OCI-LY3 (cell line): ENCODE measurements at regions not wholly inside any gene's neighbourhood (a gene's known extent, or its start where the extent isn't known, plus 50 kb on each side); places are given as distances from the start of the nearest gene placed in this dataset.
"Not testable (repeated sequence)": the region's sequence is repeated elsewhere in the genome, so short reads cannot be mapped to it uniquely, and the experiment has no call there.

Experiments
- H2AFZ ChIP-seq: fragments of 200-600, 300-600 bp; shearing (Covaris generic); 2 replicates; pipeline ENCODE4 v1.6.0; 2014; ENCODE audit warnings: antibody characterized with exemption, low read depth, low read length
- H3K27ac ChIP-seq: fragments of 200-600, 300-600 bp; sonication (generic); 2 replicates; pipeline ENCODE4 v1.5.1; 2014; ENCODE audit warnings: mild to moderate bottlenecking, low read length, moderate library complexity, mixed read lengths
- H3K27me3 ChIP-seq: fragments of 200-600, 300-600 bp; sonication (generic); 2 replicates; pipeline ENCODE4 v1.6.1; 2014; ENCODE audit warnings: low read depth, low read length, mixed read lengths
- H3K36me3 ChIP-seq: fragments of 200-600, 300-600 bp; sonication (generic); replicated peaks from 2 replicates; pipeline ENCODE3; 2014; ENCODE audit warnings: low read depth, low read length, mixed read lengths
- H3K4me1 ChIP-seq: fragments of 300-600, 200-600 bp; sonication (generic); 2 replicates; pipeline ENCODE4 v1.6.1; 2014; ENCODE audit warnings: low read length, mixed read lengths
- H3K4me2 ChIP-seq: fragments of 200-600, 300-600 bp; sonication (generic); 2 replicates; pipeline ENCODE4 v1.6.1; 2014; ENCODE audit warnings: low read length, mixed read lengths
- H3K4me3 ChIP-seq: fragments of 300-600, 200-600 bp; sonication (generic); 2 replicates; pipeline ENCODE4 v1.5.1; 2014; ENCODE audit warnings: antibody characterized with exemption, mild to moderate bottlenecking, low read length, moderate library complexity
- H3K79me2 ChIP-seq: fragments of 300-600, 200-600 bp; shearing (Covaris generic); 2 replicates; pipeline ENCODE4 v1.6.1; 2014; ENCODE audit warnings: mild to moderate bottlenecking, low read length, mixed read lengths
- H3K9ac ChIP-seq: fragments of 300-600, 200-600 bp; shearing (Covaris generic); 2 replicates; pipeline ENCODE4 v1.6.0; 2014; ENCODE audit warnings: mild to moderate bottlenecking, low read length, moderate library complexity
- H3K9me3 ChIP-seq: fragments of 200-600, 300-600 bp; shearing (Covaris generic); 2 replicates; pipeline ENCODE4 v1.6.1; 2014; ENCODE audit warnings: low read length, mixed read lengths; ENCODE audit not compliant: insufficient read depth
- H4K20me1 ChIP-seq: fragments of 200-600, 300-600 bp; sonication (generic); 2 replicates; pipeline ENCODE4 v1.6.1; 2016; ENCODE audit warnings: low read length, mixed read lengths; ENCODE audit not compliant: insufficient read depth
- EZH2phosphoT487 ChIP-seq: fragments of 200-600 bp; shearing (Covaris generic); IDR thresholded peaks from 2 replicates; pipeline ENCODE4 v1.6.1; 2018; ENCODE audit warnings: antibody characterized with exemption, mixed run types, low read depth
- TF ChIP-seq, protein P1 (sequence below): fragments of 200-600, 300-600 bp; sonication (generic); IDR thresholded peaks from 2 replicates; pipeline ENCODE4 v1.5.1; 2014; ENCODE audit warnings: antibody characterized with exemption, low read length, low read depth

- H3K4me3 ChIP-seq, result no peak overlapping the region
- H4K20me1 ChIP-seq, result no peaks in the 10 kb centered on the region
- no peak overlapping the region for H3K27ac ChIP-seq
- H3K36me3 ChIP-seq, result no peaks in the 10 kb centered on the region
- no peaks in the 10 kb centered on the region for H3K9me3 ChIP-seq
- H3K27me3 ChIP-seq, result no peaks in the 10 kb centered on the region
- H3K9ac ChIP-seq, result no peak overlapping the region
- no peaks in the 10 kb centered on the region for H3K79me2 ChIP-seq
- no peak overlapping the region for H2AFZ ChIP-seq
- no peak for TF ChIP-seq EZH2phosphoT487
- TF ChIP-seq, protein P1, sequence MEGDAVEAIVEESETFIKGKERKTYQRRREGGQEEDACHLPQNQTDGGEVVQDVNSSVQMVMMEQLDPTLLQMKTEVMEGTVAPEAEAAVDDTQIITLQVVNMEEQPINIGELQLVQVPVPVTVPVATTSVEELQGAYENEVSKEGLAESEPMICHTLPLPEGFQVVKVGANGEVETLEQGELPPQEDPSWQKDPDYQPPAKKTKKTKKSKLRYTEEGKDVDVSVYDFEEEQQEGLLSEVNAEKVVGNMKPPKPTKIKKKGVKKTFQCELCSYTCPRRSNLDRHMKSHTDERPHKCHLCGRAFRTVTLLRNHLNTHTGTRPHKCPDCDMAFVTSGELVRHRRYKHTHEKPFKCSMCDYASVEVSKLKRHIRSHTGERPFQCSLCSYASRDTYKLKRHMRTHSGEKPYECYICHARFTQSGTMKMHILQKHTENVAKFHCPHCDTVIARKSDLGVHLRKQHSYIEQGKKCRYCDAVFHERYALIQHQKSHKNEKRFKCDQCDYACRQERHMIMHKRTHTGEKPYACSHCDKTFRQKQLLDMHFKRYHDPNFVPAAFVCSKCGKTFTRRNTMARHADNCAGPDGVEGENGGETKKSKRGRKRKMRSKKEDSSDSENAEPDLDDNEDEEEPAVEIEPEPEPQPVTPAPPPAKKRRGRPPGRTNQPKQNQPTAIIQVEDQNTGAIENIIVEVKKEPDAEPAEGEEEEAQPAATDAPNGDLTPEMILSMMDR, result no peak
- peaks cover 17% of the 10 kb centered on the region for H3K4me1 ChIP-seq
- no peak overlapping the region for H3K4me2 ChIP-seq
Observed at GRCh38 chr12:89200217-89200616, 152.1 kb downstream of the DUSP6 start.

DNA sequence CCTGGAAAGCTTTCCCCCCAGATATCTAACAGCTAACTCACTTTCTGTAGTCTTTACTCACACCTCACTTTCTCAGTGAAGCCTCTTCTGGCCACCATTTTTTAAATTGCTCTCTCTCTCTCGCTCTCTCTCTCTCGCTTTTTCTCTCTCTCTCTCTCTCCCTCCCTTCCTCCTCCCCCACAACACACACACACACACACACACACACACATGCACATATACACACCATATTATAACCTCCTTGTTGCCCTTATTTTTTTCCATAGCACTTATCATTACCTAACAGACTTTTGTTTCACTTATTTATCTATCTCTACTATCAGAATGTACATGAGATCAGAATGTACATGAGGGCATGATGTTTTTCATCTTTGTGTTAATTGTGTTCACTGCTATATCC, 156.8 kb downstream of the DUSP6 start:
- no peak overlapping the region for H3K9ac ChIP-seq
- peaks cover 16% of the 10 kb centered on the region for H3K4me1 ChIP-seq
- H4K20me1 ChIP-seq, result no peaks in the 10 kb centered on the region
- TF ChIP-seq EZH2phosphoT487, result no peak
- TF ChIP-seq, protein P1, result no peak
- H3K4me2 ChIP-seq, result no peak overlapping the region
- no peak overlapping the region for H3K27ac ChIP-seq
- no peak overlapping the region for H2AFZ ChIP-seq
- no peaks in the 10 kb centered on the region for H3K36me3 ChIP-seq
- H3K9me3 ChIP-seq, result no peaks in the 10 kb centered on the region
- no peaks in the 10 kb centered on the region for H3K27me3 ChIP-seq
- H3K79me2 ChIP-seq, result no peaks in the 10 kb centered on the region
- no peak overlapping the region for H3K4me3 ChIP-seq

- no peak overlapping the region for H3K9ac ChIP-seq
- no peak overlapping the region for H2AFZ ChIP-seq
- H3K79me2 ChIP-seq, result no peaks in the 10 kb centered on the region
- H4K20me1 ChIP-seq, result no peaks in the 10 kb centered on the region
- no peak overlapping the region for H3K27ac ChIP-seq
- no peak for TF ChIP-seq EZH2phosphoT487
- TF ChIP-seq, protein P1, result no peak
- no peak overlapping the region for H3K4me3 ChIP-seq
- peaks cover 10% of the 10 kb centered on the region for H3K4me1 ChIP-seq
- H3K36me3 ChIP-seq, result no peaks in the 10 kb centered on the region
- no peaks in the 10 kb centered on the region for H3K27me3 ChIP-seq
- H3K9me3 ChIP-seq, result no peaks in the 10 kb centered on the region
- no peak overlapping the region for H3K4me2 ChIP-seq
Observed at GRCh38 chr12:89194683-89195082, 157.6 kb downstream of the DUSP6 start.

DNA sequence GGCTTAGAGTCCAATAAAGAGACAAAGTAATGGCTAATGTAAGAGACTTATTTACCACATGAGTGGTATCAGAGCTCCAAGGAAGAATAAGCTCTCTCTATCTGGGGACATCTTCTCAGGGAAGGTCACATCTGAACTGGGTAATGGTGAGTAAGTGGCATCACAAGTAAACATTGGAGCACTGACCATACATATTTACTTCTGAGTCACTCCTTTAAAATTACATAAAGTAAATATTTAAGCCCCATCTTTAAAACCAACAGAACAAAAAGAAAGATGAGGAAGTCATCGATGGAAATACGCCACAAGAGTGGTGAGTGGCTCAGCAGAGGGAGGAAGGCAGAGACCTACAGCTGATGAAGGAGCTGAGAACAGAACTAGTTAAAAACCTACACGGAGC, 159.9 kb downstream of the DUSP6 start:
- H3K4me1 ChIP-seq, result no peaks in the 10 kb centered on the region
- TF ChIP-seq EZH2phosphoT487, result no peak
- TF ChIP-seq, protein P1, result no peak
- H3K27me3 ChIP-seq, result no peaks in the 10 kb centered on the region
- H3K79me2 ChIP-seq, result no peaks in the 10 kb centered on the region
- no peaks in the 10 kb centered on the region for H3K36me3 ChIP-seq
- H3K27ac ChIP-seq, result no peak overlapping the region
- H3K9ac ChIP-seq, result no peak overlapping the region
- no peak overlapping the region for H2AFZ ChIP-seq
- H3K4me2 ChIP-seq, result no peak overlapping the region
- H3K9me3 ChIP-seq, result no peaks in the 10 kb centered on the region
- H4K20me1 ChIP-seq, result no peaks in the 10 kb centered on the region
- H3K4me3 ChIP-seq, result no peak overlapping the region

DNA sequence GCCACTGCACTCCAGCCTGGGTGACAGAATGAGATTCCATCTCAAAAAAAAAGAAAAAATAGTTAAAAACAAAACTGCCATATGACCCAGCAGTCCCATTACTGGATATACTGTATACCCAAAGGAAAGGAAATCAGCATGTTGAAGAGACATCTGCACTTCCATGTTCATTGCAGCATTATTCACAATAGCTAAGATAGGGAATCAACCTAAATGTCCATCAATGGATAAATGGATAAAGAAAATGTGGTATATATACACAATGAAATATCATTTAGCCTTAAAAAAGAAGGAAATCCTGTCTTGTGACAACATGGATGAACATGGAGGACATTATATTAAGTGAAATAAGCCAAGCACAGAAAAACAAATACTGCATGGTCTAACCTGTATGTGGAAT, 160.7 kb downstream of the DUSP6 start:
- not testable (repeated sequence) for H2AFZ ChIP-seq, H3K36me3 ChIP-seq, H3K4me2 ChIP-seq, H3K4me3 ChIP-seq, H3K9ac ChIP-seq, H4K20me1 ChIP-seq, H3K79me2 ChIP-seq, H3K4me1 ChIP-seq, H3K9me3 ChIP-seq, H3K27ac ChIP-seq, H3K27me3 ChIP-seq
